AG09309 (cell line): ENCODE measurements at regions not wholly inside any gene's neighbourhood (a gene's known extent, or its start where the extent isn't known, plus 50 kb on each side); places are given as distances from the start of the nearest gene placed in this dataset.

Experiments
- DNase-seq: peaks from one replicate; pipeline ENCODE4 v3.0.0-alpha.2; 2010; ENCODE audit warnings: low read depth
- H3K4me3 ChIP-seq: 2 replicates; pipeline ENCODE4 v1.5.1; 2011; ENCODE audit warnings: mild to moderate bottlenecking, low read depth, low read length, moderate library complexity; ENCODE audit not compliant: control insufficient read depth
- CTCF ChIP-seq: IDR thresholded peaks from 2 replicates; pipeline ENCODE4 v1.5.1; 2011; ENCODE audit warnings: mild to moderate bottlenecking, low read depth, low read length, inconsistent platforms; ENCODE audit not compliant: insufficient read depth, control insufficient read depth; ENCODE audit errors: missing control alignments

DNA sequence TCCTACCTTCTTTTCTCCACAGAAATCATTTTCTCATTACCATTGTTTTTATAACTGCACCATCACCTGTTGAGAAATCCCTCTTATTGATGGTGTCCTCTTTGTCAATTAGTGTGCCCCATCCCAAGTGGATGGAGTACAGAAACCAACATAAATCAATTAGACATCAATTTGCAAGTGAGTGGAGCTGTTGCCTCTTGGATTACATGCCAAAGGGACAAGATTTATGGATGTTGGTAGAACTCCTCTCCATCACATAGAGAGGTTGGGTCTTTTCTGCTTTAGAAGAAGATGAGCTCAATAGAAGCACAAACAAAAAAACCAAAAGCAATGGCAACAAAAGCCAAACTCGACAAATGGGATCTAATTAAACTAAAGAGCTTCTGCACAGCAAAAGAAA lies 973.5 kb downstream of the CDH11 start:
- no peak for DNase-seq
- no peak overlapping the region for H3K4me3 ChIP-seq
- no peak for TF ChIP-seq CTCF

DNA sequence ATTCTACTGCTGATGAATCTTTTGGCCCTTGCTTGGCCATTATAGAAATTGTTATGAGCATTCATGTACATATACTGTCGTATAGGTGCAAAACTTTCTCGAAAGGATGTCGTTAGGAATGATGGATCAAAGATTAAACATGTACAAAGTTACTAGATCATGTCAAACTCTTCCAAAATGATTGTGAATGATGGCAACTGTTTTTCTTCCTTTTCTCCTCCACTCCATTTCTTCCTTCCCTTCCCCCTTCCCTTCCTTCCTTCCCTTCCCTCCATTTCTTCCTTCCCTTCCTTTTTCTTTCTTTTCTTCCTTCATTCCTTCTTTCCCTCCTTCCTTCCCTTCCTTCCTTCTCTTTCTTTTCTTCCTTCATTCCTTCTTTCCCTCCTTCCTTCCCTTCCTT lies 973.9 kb downstream of the CDH11 start:
- no peak for DNase-seq
- TF ChIP-seq CTCF = no peak
- H3K4me3 ChIP-seq = no peak overlapping the region

- no peak for TF ChIP-seq CTCF
- DNase-seq = no peak
- H3K4me3 ChIP-seq = no peak overlapping the region
Measured at GRCh38 chr16:64144617-64145016, 977.2 kb downstream of the CDH11 start.

DNA sequence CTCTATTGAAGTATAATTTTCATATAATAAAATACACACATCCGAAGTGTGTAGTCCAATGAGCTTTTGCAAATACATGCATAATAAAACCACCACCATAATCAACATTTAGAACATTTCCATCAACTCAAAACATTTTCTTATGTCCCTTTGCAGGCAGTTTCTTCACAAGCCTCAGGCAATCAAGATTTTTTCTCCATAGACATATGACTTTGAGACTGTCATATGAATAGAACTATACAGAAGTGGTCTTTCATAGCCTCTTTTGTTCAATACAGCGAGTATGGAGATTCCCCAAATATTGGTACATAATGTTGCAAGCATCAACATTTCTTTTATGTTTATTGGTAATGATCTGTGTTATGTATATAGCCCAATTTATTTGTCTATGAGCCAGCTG lies 983.2 kb downstream of the CDH11 start:
- no peak overlapping the region for H3K4me3 ChIP-seq

DNA sequence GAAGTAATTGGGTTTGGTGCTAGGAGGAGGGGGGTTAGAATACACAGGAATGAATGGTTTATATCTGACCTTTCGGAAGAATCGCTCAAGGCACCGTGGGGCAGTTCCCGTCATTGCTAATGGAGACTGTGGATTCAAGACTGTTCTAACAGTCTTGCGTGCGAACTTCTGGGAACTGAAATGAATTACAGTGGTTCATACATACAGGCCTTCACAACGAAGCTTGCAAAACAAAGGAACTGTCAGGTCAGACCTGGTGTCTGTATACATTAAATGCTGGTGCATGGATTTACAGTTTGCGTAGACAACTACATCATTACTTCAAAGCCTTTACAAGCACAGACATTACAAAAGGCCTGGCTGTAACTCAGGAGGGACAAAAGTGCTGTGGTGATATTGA lies 983.9 kb downstream of the CDH11 start:
- no peak overlapping the region for H3K4me3 ChIP-seq
- no peak for DNase-seq
- TF ChIP-seq CTCF = no peak

More for the DNA sequence above, 983.2 kb downstream of the CDH11 start:
- no peak for TF ChIP-seq CTCF
- DNase-seq = no peak

DNA sequence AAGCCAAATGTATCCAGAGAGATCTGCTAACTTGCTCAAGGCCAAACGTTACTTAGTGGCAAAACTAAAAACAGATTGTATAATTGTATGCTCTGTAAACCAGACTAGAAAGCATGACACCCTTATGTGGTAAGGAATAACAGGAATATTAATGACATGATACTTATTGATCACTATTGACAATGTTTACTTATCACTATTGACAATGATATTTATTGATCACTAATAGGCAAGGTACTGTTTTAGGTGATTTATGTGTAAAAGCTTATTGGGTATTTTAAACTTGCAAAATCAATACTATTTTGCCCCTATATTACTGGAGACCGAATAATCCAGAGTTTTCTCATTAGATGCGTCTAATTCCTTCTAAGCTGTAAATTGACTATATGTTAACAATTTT lies 985.1 kb downstream of the CDH11 start:
- no peak for TF ChIP-seq CTCF
- DNase-seq = no peak
- no peak overlapping the region for H3K4me3 ChIP-seq

GRCh38 chr16:64136314-64136713 lies 985.5 kb downstream of the CDH11 start:
- DNase-seq = no peak
- H3K4me3 ChIP-seq = no peak overlapping the region
- no peak for TF ChIP-seq CTCF
